OCI-M1 (cell line): ENCODE measurements at regions not wholly inside any gene's neighbourhood (a gene's known extent, or its start where the extent isn't known, plus 50 kb on each side); places are given as distances from the start of the nearest gene placed in this dataset.

ENCODE experiments used
- DNase-seq: peaks from one replicate; lab custom pipeline; 2025; lab: John Stamatoyannopoulos, UW

DNA sequence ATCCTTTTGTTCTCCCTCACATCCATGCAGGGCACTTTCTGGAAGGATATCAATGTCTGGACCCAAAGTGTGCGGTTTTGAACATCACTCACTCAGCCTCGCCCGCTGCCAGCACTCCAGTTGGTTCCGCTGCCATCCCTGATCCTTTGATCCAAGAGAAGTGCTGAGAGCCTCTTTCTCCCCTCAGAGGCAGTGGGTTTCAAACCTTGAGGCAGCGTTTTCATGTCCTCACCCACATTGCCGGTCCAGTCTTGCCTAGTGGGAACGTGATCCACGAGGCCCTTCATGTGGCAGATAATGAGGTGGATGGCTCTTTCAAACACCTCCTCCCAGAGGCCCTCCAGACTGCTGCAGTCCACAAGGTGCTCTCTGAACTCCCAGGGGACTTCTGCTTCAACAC, 122.2 kb downstream of the ACTL8 start:
- DNase-seq = no peak

DNA sequence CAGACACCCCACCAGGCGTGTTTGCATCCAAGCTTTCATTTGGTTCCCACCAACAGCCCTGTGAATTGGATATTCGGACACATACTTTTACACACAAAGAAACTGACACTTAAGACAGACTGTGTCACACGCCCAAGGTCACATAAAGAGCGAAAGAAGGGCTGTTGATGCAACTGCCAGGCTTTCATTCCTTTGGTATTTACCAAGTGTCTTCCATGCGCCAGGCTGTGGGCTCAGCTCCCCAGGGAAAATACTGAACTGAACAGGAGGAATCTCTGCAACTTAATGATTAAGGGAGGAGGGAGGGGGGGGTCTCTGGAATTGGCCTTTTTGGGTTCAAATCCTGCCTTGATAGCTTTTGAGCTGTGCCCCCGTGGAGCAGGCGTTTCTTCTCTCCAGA, 122.8 kb downstream of the ACTL8 start:
- no peak for DNase-seq

DNA sequence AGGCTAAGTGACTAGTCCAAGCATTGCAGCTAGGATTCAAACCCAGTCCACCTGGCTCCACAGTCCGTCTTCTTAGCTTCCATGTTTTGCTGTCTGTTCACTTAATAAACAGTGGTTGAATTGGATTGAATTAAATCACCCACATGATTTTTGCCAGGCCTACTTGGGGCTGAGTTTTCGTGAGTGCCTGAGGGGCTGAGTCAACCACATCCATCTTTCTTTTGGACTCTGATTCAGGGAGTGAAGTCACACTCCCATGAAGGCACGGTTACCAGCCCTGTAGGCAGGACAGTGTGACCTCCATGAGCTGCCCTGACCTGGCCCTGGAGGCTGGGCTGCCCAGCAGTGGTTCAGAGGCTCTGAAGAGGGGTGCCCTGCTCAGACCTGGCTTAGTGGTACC, 123.7 kb downstream of the ACTL8 start:
- no peak for DNase-seq

DNA sequence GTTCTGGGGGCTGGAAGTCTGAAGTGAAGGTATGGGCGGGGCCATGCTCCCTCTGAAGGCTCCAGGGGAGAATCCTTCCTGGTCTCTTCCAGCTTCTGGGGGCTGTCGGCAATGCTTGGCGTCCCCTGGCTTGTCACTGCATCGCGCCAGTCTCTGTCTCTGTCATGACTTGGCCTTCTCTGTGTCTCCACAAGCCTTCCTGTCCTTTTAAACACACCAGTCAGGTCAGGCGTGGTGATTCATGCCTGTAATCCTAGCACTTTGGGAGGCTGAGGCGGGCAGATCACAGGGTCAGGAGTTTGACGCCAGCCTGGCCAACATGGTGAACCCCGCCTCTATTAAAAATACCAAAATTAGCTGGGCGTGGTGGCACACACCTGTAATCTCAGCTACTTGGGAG, 125.3 kb downstream of the ACTL8 start:
- no peak for DNase-seq

DNA sequence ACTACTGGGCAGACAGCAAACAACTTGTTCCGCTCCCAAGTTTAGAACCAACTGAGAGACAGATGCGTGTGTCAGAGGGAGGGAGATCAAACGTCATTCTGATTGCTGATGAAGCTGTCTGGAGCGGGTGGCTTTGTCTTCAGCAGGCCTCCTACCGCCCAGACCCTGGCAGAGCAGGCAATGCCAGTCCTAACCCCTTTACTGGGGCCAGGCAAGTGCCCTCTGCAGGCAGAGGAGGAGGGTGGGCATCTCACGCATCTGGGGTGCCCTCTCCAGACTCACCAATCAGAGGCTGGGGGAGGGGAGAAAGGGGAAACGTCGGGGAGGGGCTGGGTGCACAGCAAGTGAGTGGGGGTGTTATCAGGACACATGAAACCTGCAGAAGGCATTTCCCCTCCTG, 126.6 kb downstream of the ACTL8 start:
- DNase-seq = no peak

DNA sequence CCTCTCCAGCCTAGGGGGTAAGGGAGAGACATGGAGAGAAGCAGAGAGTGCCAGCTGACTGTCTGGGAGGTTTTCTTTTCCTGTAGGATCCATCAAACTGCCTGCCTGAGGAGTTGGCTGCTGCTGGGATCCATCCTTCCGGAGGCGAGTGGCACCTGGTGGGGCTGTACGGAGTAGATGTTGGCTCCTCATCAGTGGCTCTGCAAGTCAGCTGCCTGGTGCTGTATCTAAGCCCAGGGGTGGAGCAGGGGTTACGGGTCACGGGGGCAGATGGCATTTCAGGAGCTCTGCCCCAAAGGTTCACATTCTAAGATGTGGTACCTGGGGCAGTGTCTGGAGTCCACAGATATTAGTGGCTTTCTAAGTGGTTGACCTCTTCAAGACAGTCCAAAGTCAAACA, 128.0 kb downstream of the ACTL8 start:
- DNase-seq = no peak

DNA sequence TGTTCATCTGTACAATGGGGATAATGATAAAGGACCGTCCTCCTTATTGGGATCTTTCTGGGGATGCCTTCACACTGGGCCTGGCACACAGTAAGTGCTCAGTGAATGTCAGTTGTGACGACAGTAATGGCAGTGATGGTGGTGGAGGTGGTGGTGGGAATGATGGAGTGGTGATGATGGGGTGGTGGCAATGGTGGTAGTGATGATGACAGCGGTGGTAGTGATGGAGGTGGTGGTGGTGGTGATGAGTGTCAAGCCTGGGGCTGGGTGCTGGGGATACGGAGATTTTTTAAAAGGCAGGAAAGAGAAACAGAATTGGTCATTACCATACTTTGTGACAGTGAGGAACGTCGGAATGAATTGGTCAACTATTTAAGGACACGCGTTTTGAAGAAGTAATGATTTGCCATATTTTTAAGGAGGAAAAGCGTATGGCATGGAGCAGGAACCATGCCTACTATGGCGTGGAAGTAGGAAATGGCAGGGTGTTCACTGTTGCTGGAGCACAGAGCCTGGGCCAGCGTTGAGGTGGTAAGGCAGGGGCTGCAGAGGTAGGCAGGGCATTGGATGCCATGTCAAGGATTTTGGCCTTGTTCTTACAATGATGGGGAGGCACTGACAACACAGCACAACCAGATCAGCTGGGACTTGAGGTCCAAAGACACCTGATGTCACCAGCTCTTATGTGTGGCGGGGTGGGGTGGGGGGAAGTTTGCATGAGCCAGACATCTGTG, 128.7 kb downstream of the ACTL8 start:
- DNase-seq = no peak

DNA sequence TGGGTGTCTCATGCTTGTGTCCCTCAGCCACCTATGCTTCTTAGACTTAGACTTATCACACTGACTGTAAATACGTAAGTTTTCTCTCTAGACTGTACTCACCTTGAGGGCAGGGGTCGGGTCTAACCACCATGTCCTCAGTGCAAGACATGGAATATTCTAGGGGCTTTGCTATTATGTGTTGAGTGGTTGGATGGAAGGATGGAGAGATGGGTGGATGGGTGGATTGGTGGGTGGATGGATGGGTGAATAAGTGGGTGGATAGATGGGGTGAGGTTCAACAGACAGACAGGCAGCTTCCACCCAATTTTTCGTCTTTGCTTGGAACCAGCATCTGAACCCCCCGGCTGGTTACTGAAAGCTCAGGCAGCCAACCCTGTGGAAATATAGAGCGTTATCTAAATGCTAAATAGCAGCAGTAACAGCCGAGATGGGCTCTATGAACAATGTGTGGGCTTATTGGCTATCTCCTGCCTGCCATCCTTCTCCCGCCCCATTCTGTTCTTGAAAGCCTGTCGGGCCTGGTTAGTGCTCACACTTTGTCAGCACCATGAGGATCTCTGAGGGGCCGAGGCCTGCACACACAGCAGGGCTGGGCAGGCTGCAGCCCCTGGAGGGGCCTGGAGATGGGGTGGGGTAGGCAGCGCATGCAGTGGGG, 130.7 kb downstream of the ACTL8 start:
- DNase-seq = no peak

DNA sequence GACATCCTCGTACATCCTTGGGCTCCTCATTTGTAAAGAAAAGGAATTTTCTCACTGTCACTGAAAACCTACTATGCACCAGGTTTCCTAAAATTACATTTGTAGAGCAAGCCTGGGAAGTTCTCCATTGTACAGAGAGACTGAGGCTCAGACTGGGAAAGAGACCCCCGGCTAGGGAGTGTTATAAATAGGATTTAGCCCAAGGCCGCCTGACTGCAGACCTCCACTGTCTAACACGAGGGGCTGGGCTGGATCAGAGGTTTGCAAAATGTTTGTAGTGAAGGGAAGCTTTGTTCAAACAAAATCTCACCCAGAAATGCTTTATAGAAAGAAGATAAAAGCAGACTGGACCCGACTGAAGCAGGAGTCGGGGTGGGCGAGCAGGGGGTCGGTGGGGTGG, 131.3 kb downstream of the ACTL8 start:
- DNase-seq = no peak

DNA sequence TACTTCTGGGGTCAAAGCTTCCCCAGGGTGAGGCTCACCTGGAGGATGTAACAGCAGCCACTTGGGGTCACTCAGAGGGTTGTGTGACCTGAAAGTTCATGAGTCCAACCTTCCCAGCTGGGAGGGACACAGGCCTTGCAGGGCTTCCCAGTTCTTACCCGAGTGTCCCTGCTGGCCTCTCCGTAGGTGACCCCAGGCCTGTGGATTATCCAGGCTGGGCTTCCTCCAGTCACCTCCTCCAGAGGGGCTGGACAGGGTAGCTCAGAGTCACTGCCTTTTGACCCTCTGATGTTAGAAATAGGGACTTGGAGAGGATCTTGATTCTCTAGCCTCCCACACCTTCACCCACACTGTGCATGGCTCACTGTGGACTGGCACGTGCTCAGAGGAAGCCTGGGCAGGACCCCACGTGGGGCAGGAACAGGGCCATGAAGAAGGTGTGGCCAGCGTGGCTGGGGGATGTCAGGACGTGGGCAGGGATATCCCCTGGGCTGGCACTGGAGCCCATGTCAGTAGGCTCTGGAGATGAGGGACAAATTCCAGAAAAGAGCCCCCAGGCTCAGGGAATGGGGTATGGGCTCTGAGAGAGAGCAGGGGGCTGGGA, 131.8 kb downstream of the ACTL8 start:
- DNase-seq = no peak

DNA sequence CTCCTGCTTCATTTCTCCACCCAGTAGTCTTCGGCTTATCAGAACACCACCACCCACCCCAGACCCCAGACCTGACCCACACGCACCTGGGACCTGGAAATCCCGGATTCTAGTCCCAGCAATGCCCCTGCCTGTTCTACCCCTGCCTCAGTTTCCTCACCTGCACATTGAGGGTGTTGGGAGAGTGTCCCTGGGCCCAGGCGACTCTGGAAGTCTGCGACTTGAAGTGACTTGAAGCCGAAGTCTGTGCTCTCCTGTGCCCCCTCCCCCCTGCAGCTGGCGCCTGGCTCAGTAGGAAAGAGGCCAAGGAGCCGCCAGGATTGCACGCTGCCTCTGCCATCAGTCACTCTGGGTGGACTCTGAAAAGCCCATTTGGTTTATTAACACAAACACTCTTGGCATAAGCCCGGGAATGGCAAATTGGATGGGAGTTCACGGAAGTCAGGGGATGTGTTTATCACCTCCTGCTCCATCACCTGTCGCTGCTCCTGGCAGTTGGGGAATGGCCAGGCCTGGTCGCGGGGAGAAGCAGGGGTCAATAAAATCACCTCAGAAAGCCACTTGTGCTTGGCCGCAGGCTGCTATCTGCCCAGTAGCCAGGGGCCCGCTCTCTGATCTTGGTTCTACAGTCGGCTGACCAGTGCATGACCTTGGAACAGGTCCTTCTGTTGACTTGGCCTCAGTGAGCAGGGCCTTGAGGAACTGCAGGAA, 132.7 kb downstream of the ACTL8 start:
- DNase-seq = no peak

DNA sequence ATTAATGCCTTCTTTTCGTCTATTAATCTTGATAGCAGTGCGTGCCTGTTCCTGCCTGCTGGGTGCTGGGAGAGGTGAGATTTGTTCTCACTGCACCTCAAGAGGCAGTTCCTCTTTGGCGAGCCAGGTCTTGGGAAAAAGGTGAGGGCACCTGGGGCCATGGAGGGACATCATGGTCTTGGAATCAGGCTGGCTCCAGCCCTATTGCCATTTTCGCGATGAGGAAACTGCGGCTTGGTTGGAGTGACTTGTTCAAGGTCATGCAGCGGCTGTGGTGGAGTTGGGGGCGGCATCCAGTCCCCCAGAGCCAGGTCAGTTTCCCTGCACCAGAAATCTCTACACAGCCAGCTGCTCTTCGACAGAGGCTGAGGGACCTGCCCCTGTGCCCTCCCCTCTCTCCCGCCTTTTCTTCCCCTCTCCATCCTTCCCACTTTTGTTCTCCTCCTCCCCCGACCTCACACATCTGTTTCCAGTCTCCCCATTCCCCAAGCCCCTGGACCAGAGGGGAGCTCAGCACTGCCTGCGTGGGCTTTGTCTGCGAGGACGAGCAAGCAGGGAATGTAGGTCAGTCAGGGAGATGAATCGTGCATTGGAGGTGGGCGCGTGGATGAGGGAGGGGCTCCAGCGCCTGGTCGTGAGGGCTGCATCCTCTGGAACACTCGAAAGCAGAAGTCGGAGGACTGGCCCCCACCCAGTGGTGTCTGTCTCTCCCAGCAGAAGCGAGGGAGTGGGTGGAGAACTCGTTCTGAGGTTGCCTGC, 135.1 kb downstream of the ACTL8 start:
- no peak for DNase-seq

DNA sequence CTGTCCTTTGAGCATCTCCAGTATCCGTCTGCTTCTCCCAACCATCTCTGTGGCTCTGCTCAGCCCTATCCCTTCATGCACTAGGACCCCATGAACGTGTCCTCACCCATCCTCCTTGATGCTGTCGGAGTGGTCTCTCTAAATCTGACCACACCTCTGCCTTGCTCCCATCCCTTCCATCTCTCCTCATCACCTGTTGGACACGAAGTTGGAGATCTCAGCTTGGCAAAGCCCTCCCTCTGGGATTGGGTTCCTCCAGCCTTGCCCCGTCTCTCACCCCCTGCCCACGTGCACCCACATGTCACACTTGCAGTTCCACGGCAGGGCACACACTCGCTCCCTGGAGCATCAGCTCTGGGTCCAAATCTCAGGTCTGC, 135.7 kb downstream of the ACTL8 start:
- no peak for DNase-seq

DNA sequence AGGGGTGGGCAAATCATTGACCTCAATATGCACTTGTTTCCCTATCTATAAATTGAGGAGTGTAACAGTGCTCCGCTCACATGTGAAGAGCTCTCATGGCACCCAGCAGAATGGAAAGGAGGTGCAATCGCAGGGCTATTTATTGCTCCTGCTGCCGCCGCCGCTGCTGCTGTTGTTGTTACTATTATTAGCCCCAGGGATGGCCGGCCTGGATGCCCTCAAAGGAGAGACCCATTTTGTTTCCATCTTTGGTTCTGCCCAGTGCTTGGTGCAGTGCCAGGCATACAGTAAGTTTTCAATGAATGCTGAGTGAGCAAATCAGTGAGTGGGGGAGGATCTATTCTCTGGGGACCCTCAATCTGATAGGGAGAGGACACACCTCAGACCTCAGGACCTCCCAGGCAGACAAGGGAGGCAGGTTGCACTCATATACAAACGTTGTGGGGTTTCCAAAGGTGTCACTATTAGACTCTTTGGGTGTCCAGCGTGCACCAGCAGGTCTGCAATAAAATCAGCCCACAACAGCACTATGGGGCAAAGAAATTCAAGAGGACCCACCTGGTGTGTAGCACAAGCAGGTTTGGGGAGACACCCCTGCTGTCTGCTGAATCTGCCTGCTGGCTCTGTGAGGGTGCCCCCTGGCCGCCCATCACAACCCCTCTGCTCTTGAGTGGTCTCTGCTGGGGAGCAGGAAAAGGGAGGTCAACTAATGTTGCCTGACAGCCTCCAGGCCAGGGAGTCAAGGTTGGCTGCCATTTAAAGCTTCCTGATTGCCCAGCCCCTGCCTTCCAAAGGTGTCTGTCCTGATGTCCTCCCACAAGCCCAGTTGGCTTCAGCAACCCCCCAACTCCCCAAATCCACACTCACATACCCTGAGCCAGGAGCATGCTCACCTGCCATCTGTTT, 136.3 kb downstream of the ACTL8 start:
- no peak for DNase-seq

DNA sequence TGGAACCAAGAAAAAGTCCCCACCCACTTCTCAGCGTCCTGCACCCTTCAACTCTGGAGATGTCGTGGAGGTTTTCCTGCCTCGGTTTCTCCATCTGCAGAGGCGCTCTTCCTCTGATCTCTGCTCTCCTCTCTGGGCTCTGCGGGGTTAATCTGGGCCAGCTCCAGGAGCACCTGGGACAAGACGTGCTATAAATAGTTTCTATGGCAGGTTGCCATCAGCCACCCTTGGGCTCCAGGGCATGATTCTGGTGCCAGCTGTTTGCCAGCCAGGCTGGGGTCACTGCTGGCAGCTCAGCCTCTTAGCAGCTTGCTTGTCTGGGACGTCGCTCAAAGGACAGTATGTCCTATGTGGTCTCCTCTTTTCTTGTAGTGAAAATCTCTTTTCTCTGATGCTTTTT, 137.1 kb downstream of the ACTL8 start:
- no peak for DNase-seq

DNA sequence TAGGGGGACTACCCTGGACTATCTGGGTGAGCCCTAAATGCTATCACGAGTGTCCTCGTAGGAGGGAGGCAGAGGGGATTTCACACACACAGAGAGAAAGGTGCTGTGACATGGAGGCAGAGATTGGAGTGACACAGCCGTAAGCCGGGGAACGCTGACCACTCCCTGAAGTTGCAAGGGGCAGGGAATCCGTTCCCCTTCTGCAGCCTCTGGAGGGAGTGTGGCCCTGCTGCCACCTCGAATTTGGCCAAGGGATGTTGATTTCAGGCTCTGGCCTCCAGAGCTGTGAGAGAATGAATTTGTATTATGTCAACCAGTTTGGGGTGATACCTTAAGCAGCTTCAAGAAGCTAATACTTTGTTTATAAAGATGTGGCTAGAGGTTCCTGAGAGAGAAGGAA, 137.7 kb downstream of the ACTL8 start:
- no peak for DNase-seq

DNA sequence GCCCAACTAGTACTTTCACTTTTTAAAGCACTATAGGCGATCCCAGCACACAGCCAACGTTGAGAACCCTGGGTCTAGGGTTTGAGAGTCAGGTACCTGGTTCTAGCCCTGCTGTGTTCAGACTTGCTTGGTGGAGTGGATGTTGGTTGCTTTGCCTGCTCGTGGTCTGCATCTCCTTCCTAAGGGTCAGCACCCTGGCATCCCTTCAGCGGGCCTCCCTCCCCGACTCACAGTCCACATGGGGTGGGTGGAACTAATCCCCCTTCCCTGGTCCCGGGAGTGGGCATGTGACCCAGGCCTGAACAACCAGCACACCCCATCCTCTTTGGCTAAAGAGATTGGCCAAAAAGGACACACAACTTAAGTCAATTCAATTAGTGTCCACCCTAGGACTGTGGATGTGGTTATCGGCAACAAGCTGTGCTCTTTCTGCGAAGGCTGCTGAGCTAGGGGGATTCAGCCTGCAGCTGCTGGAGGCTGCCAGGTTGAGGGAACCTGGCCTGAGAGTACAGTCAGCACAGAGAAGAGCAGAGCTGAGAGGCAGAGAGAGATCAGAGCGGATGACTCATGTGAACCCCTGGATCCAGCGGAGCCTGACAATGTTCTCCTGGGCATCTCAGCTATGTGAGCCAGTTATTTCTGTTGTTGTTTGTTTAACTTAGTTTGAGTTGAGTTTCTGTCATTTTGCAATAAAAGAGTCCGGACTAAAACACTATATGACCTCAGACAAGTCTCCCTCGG, 138.9 kb downstream of the ACTL8 start:
- no peak for DNase-seq

DNA sequence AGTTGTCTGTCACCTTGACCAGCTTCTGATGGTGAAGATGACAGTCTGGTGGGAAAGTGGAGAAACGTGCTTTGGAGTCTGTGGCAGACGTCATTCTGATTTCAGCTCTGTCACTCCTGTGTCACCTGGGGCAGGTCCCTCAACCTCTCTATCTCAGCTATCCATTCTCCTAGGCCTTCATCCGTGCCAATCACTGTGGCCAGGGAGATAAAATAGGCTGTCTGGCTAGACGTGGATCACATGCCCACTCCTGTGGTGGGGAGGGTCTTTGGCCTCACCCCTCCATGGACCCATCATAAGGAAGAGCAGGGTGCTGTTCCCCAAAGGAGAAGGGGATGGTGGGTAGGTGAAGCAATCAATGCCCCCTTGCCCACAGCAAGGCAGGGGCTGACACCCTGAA, 140.3 kb downstream of the ACTL8 start:
- no peak for DNase-seq

DNA sequence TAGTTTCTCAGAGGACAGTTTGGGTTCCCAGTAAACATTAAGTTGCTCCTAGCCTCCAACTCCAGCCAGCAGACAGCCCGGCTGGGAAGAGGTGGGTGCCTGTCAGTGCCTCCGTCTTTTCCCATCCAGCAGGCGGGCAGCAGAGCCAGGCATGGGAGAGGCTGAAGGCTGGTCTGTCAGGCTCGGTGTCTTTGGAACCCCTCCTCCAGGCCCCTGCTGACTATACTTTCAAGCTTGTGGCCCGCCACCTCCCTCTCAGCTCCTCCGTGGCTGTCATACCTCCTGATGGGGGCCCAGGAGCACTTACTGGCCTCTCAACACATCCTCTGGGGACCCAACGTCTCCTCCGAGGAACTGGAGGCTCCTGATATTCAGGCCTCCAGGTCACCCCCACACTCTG, 140.9 kb downstream of the ACTL8 start:
- DNase-seq = no peak

DNA sequence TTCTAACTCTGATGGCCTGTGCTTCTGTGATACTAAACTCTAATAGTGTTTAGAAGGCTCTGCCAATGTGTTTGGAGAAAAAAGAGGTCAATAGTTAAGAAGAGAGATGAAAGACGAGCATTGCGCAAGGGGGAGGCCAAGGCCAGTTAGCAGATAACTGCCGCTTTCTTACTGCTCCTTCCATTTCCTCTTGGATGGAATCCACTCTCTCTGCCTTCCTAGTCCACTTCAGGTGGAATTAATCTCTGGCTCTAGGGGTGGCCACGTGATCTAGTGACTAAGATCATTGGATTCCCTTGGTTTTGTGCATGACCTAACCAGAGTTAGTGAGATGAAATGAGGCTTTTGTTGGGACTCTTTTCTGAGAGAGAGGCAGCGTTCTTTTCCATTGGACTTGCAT, 148.3 kb downstream of the ACTL8 start:
- DNase-seq = no peak

DNA sequence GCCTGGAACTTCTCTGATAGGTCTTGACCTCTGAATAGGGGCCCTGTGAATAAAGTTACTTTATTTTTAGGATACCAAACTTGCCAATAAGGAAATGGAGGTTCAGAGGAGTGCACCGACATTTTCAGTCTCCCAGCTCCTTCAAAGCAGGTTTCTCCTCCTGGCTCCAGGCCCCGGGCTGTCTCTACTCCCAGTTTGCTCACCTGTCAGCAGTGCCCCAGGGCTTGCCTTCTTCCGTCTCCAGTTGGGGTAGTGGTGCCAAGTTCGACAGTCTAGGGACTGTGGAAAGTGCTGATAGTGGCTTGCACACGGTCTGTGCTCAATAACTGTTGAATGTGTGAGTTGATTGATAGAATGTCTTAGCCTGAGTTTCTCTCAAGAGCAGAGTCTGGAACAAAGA, 149.2 kb downstream of the ACTL8 start:
- no peak for DNase-seq
